HEK293 (cell line): ENCODE measurements at regions not wholly inside any gene's neighbourhood (a gene's known extent, or its start where the extent isn't known, plus 50 kb on each side); places are given as distances from the start of the nearest gene placed in this dataset.

Experiments used
- TF ChIP-seq, protein P1 (sequence below): fragments of 450-650 bp; formaldehyde crosslinking; IDR thresholded peaks from 2 replicates; pipeline ENCODE4 v1.5.1; 2016; ENCODE audit warnings: missing biosample characterization, missing genetic modification characterization
- TF ChIP-seq, protein P2 (sequence below): fragments of 450-650 bp; formaldehyde crosslinking; IDR thresholded peaks from 2 replicates; pipeline ENCODE4 v1.5.1; 2016; ENCODE audit warnings: missing biosample characterization, missing genetic modification characterization

DNA sequence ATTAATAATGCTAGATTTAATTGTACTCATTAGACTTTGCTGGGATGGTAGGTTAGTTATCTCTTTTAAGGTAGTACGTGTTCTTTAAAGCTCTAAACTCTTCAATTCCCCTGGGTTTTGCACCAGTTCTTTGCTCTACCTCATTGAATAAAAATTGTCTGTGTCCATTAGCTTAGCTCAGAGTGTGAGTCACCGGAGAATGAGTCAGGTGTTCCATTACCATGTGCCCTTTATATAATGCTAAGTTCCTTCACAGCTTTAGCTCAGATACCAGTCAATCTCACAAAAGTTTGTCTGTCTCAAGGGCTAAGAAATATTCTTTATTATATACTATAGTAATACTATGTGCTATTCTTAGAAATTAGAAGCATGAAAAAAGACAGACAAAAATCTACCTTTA lies 339.4 kb downstream of the PRELID2 start:
- TF ChIP-seq, protein P1, sequence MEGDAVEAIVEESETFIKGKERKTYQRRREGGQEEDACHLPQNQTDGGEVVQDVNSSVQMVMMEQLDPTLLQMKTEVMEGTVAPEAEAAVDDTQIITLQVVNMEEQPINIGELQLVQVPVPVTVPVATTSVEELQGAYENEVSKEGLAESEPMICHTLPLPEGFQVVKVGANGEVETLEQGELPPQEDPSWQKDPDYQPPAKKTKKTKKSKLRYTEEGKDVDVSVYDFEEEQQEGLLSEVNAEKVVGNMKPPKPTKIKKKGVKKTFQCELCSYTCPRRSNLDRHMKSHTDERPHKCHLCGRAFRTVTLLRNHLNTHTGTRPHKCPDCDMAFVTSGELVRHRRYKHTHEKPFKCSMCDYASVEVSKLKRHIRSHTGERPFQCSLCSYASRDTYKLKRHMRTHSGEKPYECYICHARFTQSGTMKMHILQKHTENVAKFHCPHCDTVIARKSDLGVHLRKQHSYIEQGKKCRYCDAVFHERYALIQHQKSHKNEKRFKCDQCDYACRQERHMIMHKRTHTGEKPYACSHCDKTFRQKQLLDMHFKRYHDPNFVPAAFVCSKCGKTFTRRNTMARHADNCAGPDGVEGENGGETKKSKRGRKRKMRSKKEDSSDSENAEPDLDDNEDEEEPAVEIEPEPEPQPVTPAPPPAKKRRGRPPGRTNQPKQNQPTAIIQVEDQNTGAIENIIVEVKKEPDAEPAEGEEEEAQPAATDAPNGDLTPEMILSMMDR (tag by site-specific recombination) = no peak
- TF ChIP-seq, protein P2, sequence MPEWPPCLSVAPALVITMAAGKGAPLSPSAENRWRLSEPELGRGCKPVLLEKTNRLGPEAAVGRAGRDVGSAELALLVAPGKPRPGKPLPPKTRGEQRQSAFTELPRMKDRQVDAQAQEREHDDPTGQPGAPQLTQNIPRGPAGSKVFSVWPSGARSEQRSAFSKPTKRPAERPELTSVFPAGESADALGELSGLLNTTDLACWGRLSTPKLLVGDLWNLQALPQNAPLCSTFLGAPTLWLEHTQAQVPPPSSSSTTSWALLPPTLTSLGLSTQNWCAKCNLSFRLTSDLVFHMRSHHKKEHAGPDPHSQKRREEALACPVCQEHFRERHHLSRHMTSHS (tag by site-specific recombination) = no peak
